HG02759 (cell line): ENCODE measurements at regions not wholly inside any gene's neighbourhood (a gene's known extent, or its start where the extent isn't known, plus 50 kb on each side); places are given as distances from the start of the nearest gene placed in this dataset.

Experiments
- ATAC-seq: cut with Tn5 transposase; IDR thresholded peaks from one replicate; pipeline ENCODE4 v1.9.1; 2021; ENCODE audit warnings: mild to moderate bottlenecking, moderate library complexity; ENCODE audit not compliant: unreplicated experiment

- ATAC-seq, result no peak
These were observed 359.9 kb downstream of the CASP12 start for GRCh38 chr11:104538313-104538712.

GRCh38 chr11:104534278-104534677 lies 364.0 kb downstream of the CASP12 start:
- ATAC-seq, result no peak

- no peak for ATAC-seq
These were observed 366.4 kb downstream of the CASP12 start for GRCh38 chr11:104531894-104532293.

- no peak for ATAC-seq
These were observed 367.1 kb upstream of the PDGFD start for GRCh38 chr11:104531075-104531474.

GRCh38 chr11:104529906-104530305 lies 366.0 kb upstream of the PDGFD start:
- no peak for ATAC-seq

GRCh38 chr11:104529213-104529612 lies 365.3 kb upstream of the PDGFD start:
- no peak for ATAC-seq

- no peak for ATAC-seq
These were observed 362.1 kb upstream of the PDGFD start for GRCh38 chr11:104526006-104526405.

- no peak for ATAC-seq
These were observed 361.5 kb upstream of the PDGFD start for GRCh38 chr11:104525416-104525815.

GRCh38 chr11:104524254-104524653 lies 360.3 kb upstream of the PDGFD start:
- ATAC-seq, result no peak

GRCh38 chr11:104523611-104524010 lies 359.7 kb upstream of the PDGFD start:
- no peak for ATAC-seq

GRCh38 chr11:104522650-104523049 lies 358.7 kb upstream of the PDGFD start:
- ATAC-seq, result no peak

- ATAC-seq, result no peak
These were observed 358.2 kb upstream of the PDGFD start for GRCh38 chr11:104522123-104522522.

GRCh38 chr11:104510169-104510568 lies 346.2 kb upstream of the PDGFD start:
- ATAC-seq, result no peak

- ATAC-seq, result no peak
These were observed 326.2 kb upstream of the PDGFD start for GRCh38 chr11:104490182-104490581.

GRCh38 chr11:104488561-104488960 lies 324.6 kb upstream of the PDGFD start:
- no peak for ATAC-seq

- no peak for ATAC-seq
These were observed 323.3 kb upstream of the PDGFD start for GRCh38 chr11:104487046-104487806.

- no peak for ATAC-seq
These were observed 321.0 kb upstream of the PDGFD start for GRCh38 chr11:104484804-104485554.

- no peak for ATAC-seq
These were observed 313.0 kb upstream of the PDGFD start for GRCh38 chr11:104476898-104477297.

GRCh38 chr11:104476454-104476853 lies 312.5 kb upstream of the PDGFD start:
- ATAC-seq, result no peak

GRCh38 chr11:104467404-104467803 lies 303.5 kb upstream of the PDGFD start:
- ATAC-seq, result no peak

- ATAC-seq, result no peak
These were observed 301.4 kb upstream of the PDGFD start for GRCh38 chr11:104465321-104465720.

- no peak for ATAC-seq
These were observed 300.7 kb upstream of the PDGFD start for GRCh38 chr11:104464691-104465090.
